MM.1S (cell line): ENCODE measurements at regions not wholly inside any gene's neighbourhood (a gene's known extent, or its start where the extent isn't known, plus 50 kb on each side); places are given as distances from the start of the nearest gene placed in this dataset.

Experiments used
- DNase-seq: peaks from one replicate; pipeline ENCODE4 v3.0.0-alpha.2; 2015
- H2AFZ ChIP-seq: fragments of 300-600 bp; sonication (generic); 2 replicates; pipeline ENCODE4 v1.6.0; 2016; ENCODE audit warnings: antibody characterized with exemption, low read length
- H3F3A ChIP-seq: fragments of 300-600 bp; sonication (generic); 2 replicates; pipeline ENCODE4 v1.6.1; 2016; ENCODE audit warnings: mild to moderate bottlenecking, antibody characterized with exemption, low read length, moderate library complexity, mixed read lengths; ENCODE audit not compliant: insufficient read depth
- H3K27ac ChIP-seq: fragments of 300-600 bp; sonication (generic); 2 replicates; pipeline ENCODE4 v1.5.1; 2016; ENCODE audit warnings: mild to moderate bottlenecking, low read length
- H3K27me3 ChIP-seq: fragments of 300-600 bp; sonication (generic); replicated peaks from 2 replicates; pipeline ENCODE4 v1.6.0; 2016; ENCODE audit warnings: low read length; ENCODE audit not compliant: insufficient read depth
- H3K36me3 ChIP-seq: fragments of 300-600 bp; sonication (generic); replicated peaks from 2 replicates; pipeline ENCODE4 v1.6.1; 2016; ENCODE audit warnings: mild to moderate bottlenecking, low read length, mixed read lengths; ENCODE audit not compliant: insufficient read depth
- H3K4me1 ChIP-seq: fragments of 300-600 bp; sonication (generic); 2 replicates; pipeline ENCODE4 v1.6.1; 2016; ENCODE audit warnings: low read length, mixed read lengths
- H3K4me2 ChIP-seq: fragments of 300-600 bp; sonication (generic); 2 replicates; pipeline ENCODE4 v1.6.0; 2016; ENCODE audit warnings: low read depth, low read length
- H3K4me3 ChIP-seq: fragments of 300-600 bp; sonication (generic); 2 replicates; pipeline ENCODE4 v1.5.1; 2016; ENCODE audit warnings: low read length, mixed read lengths
- H3K79me2 ChIP-seq: fragments of 300-600 bp; sonication (generic); 2 replicates; pipeline ENCODE4 v1.6.1; 2016; ENCODE audit warnings: mixed run types, low read length, mixed read lengths
- H3K9ac ChIP-seq: fragments of 300-600 bp; sonication (generic); 2 replicates; pipeline ENCODE4 v1.6.1; 2016; ENCODE audit warnings: low read length, mixed read lengths
- H3K9me2 ChIP-seq: fragments of 300-600 bp; sonication (generic); replicated peaks from 2 replicates; pipeline ENCODE4 v1.6.1; 2016; ENCODE audit warnings: mild to moderate bottlenecking, low read length, mixed read lengths; ENCODE audit not compliant: insufficient read depth
- H3K9me3 ChIP-seq: fragments of 300-600 bp; sonication (generic); replicated peaks from 2 replicates; pipeline ENCODE4 v1.6.1; 2016; ENCODE audit warnings: mild to moderate bottlenecking, low read length, mixed read lengths; ENCODE audit not compliant: insufficient read depth
- H4K20me1 ChIP-seq: fragments of 300-600 bp; sonication (generic); 2 replicates; pipeline ENCODE4 v1.6.1; 2016; ENCODE audit warnings: mild to moderate bottlenecking, low read length, moderate library complexity, mixed read lengths; ENCODE audit not compliant: insufficient read depth
- CTCF ChIP-seq: fragments of 300-600 bp; sonication (generic); IDR thresholded peaks from 2 replicates; pipeline ENCODE4 v1.5.1; 2016; ENCODE audit warnings: antibody characterized with exemption, low read length, mixed read lengths
- EZH2 ChIP-seq: fragments of 300-600 bp; sonication (generic); optimal IDR thresholded peaks from 2 replicates; pipeline ENCODE3; 2017; ENCODE audit warnings: low read depth, mild to moderate bottlenecking, antibody characterized with exemption, low read length, mixed read lengths
- EZH2phosphoT487 ChIP-seq: fragments of 300-600 bp; sonication (generic); IDR thresholded peaks from 2 replicates; pipeline ENCODE4 v1.6.1; 2018; ENCODE audit warnings: antibody characterized with exemption, low read length

DNA sequence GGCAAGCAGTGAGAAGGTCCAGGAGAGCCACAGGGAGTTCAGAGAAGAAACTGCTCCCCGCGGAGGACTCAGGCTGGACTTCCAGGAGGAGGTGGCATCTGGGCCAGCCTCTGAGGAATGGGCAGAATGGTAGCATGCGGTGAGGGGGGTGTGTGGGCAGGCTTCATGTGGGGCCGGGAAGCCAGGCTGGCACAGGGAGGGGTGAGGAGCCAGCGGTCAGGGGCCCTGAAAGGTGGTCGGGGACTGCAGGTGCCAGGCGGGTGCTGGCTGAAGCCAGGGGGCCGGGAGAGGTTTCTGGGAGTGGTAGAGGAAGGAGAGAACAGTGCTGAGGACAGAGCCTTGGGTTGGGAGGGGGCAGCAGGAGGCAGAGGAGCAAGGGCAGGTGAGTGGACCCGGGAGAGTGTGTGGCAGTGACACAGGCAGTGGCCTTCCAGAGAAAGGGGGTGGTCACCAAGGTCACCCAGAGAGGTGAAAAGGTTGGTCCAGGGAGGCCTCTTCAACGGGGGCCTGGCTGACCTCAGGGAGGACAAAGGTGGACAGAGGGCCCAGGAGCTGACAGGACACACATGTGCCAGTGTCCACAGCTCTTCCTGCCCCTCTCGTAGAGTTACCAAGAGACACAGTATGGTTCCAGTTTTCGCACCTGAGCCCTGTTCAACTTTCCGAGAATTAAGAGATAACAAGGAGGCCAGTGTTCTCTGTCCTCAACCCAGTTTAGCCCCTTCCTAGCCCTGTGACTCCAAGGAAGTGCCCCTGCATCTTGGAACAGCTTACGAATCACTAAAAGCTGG, 101.2 kb upstream of the ASB18 start:
- no peaks in the 10 kb centered on the region for H3K9me3 ChIP-seq

DNA sequence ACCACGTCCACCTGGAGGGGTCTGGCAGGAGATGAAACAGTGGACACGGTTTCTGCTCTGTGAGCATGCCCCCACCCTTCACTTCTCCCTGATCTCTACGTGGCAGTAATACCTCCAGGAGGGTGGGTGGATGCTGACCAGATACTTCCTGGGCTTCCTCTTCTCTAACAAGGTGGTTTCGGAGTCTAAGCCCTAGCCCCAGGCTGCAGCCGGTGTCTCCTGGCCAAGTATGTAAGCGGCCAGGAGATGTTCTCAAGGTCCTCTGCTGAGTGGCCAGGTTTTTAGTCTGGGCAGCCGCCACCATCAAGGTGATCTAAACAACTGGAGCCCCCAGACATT, 101.8 kb upstream of the ASB18 start:
- H3K4me3 ChIP-seq, result peak overlapping the region; percentile 16; the same call in 1 of the 2 replicates
- no peaks in the 10 kb centered on the region for H3K27me3 ChIP-seq
- no peaks in the 10 kb centered on the region for H3K36me3 ChIP-seq
- no peaks in the 10 kb centered on the region for H3K9me3 ChIP-seq
- TF ChIP-seq EZH2phosphoT487, result no peak
- TF ChIP-seq EZH2, result no peak
- no peak for TF ChIP-seq CTCF
- peak overlapping the region; percentile 81 for H3K27ac ChIP-seq
- peaks cover 7% of the 10 kb centered on the region; the same call in 1 of the 2 replicates for H3F3A ChIP-seq
- peak overlapping the region; percentile 53 for H3K4me2 ChIP-seq
- peak overlapping the region; percentile 19; the same call in 1 of the 2 replicates for H3K9ac ChIP-seq
- H3K4me1 ChIP-seq, result peaks cover 14% of the 10 kb centered on the region
- H2AFZ ChIP-seq, result no peak overlapping the region
- peak; percentile 69 for DNase-seq
- no peaks in the 10 kb centered on the region for H3K9me2 ChIP-seq
- no peaks in the 10 kb centered on the region for H4K20me1 ChIP-seq
- H3K79me2 ChIP-seq, result no peaks in the 10 kb centered on the region

More for the DNA sequence above, 101.2 kb upstream of the ASB18 start:
- peaks cover 14% of the 10 kb centered on the region for H3K4me1 ChIP-seq
- no peaks in the 10 kb centered on the region for H3K27me3 ChIP-seq
- no peak for DNase-seq
- peak overlapping the region; percentile 53 for H3K4me2 ChIP-seq
- no peaks in the 10 kb centered on the region for H4K20me1 ChIP-seq
- H3F3A ChIP-seq, result peaks cover 7% of the 10 kb centered on the region; the same call in 1 of the 2 replicates
- no peak overlapping the region for H2AFZ ChIP-seq
- H3K27ac ChIP-seq, result peak overlapping the region; percentile 81
- H3K36me3 ChIP-seq, result no peaks in the 10 kb centered on the region
- no peak for TF ChIP-seq EZH2
- no peak for TF ChIP-seq CTCF
- no peak for TF ChIP-seq EZH2phosphoT487
- no peaks in the 10 kb centered on the region for H3K9me2 ChIP-seq
- peak overlapping the region; percentile 19; the same call in 1 of the 2 replicates for H3K9ac ChIP-seq
- H3K79me2 ChIP-seq, result no peaks in the 10 kb centered on the region
- H3K4me3 ChIP-seq, result 0 out of 2 replicates have a peak overlapping the region, but pooled peaks have one; percentile 8

- no peaks in the 10 kb centered on the region for H3K27me3 ChIP-seq
- peak overlapping the region; percentile 53 for H3K4me2 ChIP-seq
- H3K9me2 ChIP-seq, result no peaks in the 10 kb centered on the region
- peaks cover 14% of the 10 kb centered on the region for H3K4me1 ChIP-seq
- TF ChIP-seq EZH2 (no peak), CTCF (no peak), EZH2phosphoT487 (no peak)
- H3K4me3 ChIP-seq, result peak overlapping the region; percentile 16; the same call in 1 of the 2 replicates
- peaks cover 7% of the 10 kb centered on the region; the same call in 1 of the 2 replicates for H3F3A ChIP-seq
- no peaks in the 10 kb centered on the region for H3K9me3 ChIP-seq
- no peaks in the 10 kb centered on the region for H4K20me1 ChIP-seq
- DNase-seq, result peak; percentile 93
- no peaks in the 10 kb centered on the region for H3K36me3 ChIP-seq
- no peaks in the 10 kb centered on the region for H3K79me2 ChIP-seq
- no peak overlapping the region for H2AFZ ChIP-seq
- peak overlapping the region; percentile 25; the same call in 1 of the 2 replicates for H3K9ac ChIP-seq
- H3K27ac ChIP-seq, result peak overlapping the region; percentile 81
Observed at GRCh38 chr2:236366397-236366796, 102.2 kb upstream of the ASB18 start.
